A549 (cell line): ENCODE measurements at regions not wholly inside any gene's neighbourhood (a gene's known extent, or its start where the extent isn't known, plus 50 kb on each side); places are given as distances from the start of the nearest gene placed in this dataset.

ENCODE experiments used
- CBX8 ChIP-seq: fragments of 200-600 bp; sonication (generic); IDR thresholded peaks from 2 replicates; pipeline ENCODE4 v1.6.1; 2016
- CHD2 ChIP-seq: fragments of 150-350 bp; IDR thresholded peaks from 2 replicates; pipeline ENCODE4 v1.6.1; 2014; ENCODE audit warnings: low read length; ENCODE audit not compliant: partially characterized antibody
- ESRRA ChIP-seq: fragments of 150-350 bp; IDR thresholded peaks from 2 replicates; pipeline ENCODE4 v1.6.1; 2014; ENCODE audit warnings: mild to moderate bottlenecking, low read length, borderline replicate concordance
- MYC ChIP-seq: IDR thresholded peaks from 2 replicates; pipeline ENCODE4 v1.6.1; 2012; ENCODE audit warnings: mild to moderate bottlenecking, inconsistent platforms, low read length, improper control_type of control experiment, borderline replicate concordance
- POLR2A ChIP-seq: IDR thresholded peaks from 2 replicates; pipeline ENCODE4 v1.6.1; 2012; ENCODE audit warnings: mild to moderate bottlenecking, low read length
- RAD21 ChIP-seq, 2 experiments: fragments of >200 bp in 1 of 2; sonication (Bioruptor Twin) in 1 of 2; formaldehyde crosslinking in 1 of 2; IDR thresholded peaks in 1 of 2; conservative IDR thresholded peaks in 1 of 2; 2 replicates in 1 of 2; 3 replicates in 1 of 2; pipeline ENCODE4 v1.6.1; 2012 to 2018; ENCODE audit warnings: inconsistent platforms in 1 of 2
- RCOR1 ChIP-seq: fragments of 150-350 bp; IDR thresholded peaks from 2 replicates; pipeline ENCODE4 v1.6.1; 2014; ENCODE audit warnings: antibody characterized with exemption, low read length, low read depth
- TF ChIP-seq, protein P1 (sequence below): fragments of 450-650 bp; IDR thresholded peaks from 2 replicates; pipeline ENCODE4 v1.6.1; 2014; ENCODE audit warnings: antibody characterized with exemption
- TF ChIP-seq, protein P2 (sequence below): fragments of >200 bp; sonication (Bioruptor Twin); formaldehyde crosslinking; IDR thresholded peaks from 3 replicates; pipeline ENCODE4 v1.5.1; 2016
- TF ChIP-seq, protein P3 (sequence below): fragments of 250-450 bp; sonication (Bioruptor Pico); IDR thresholded peaks from 2 replicates; pipeline ENCODE4 v1.5.0; 2021; ENCODE audit warnings: mild to moderate bottlenecking, moderate library complexity, borderline replicate concordance
- TF ChIP-seq, protein P4 (sequence below): fragments of >200 bp; sonication (Bioruptor Twin); formaldehyde crosslinking; IDR thresholded peaks from 2 replicates; pipeline ENCODE4 v1.6.1; 2016

DNA sequence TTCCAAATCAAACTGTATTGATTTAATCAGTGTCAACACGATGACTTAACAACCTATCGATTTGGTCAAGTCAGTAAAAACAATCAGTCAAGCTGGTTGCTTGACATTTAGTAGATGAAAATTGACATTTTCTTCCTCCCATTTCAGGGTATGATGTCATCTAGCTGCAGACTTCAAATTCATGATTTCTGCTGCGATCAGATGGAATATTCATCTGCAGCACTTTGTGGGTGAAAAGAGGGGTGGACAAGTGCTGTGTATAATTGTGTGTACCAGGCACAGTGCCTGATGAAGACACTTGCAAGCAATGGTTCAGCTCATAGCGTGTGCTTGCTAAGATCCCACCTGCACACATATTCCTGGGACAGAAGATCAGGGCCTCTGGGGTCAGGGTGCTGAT lies 479.8 kb downstream of the DISC1 start:
- TF ChIP-seq POLR2A = no peak
- no peak for TF ChIP-seq RAD21 (conservative IDR thresholded peaks at IDR 0.05 in 1 of 2, IDR thresholded peaks at IDR 0.05 in 1 of 2)
- TF ChIP-seq CHD2 = no peak
- no peak for TF ChIP-seq MYC
- TF ChIP-seq, protein P1, sequence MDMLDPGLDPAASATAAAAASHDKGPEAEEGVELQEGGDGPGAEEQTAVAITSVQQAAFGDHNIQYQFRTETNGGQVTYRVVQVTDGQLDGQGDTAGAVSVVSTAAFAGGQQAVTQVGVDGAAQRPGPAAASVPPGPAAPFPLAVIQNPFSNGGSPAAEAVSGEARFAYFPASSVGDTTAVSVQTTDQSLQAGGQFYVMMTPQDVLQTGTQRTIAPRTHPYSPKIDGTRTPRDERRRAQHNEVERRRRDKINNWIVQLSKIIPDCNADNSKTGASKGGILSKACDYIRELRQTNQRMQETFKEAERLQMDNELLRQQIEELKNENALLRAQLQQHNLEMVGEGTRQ = no peak
- TF ChIP-seq, protein P2, sequence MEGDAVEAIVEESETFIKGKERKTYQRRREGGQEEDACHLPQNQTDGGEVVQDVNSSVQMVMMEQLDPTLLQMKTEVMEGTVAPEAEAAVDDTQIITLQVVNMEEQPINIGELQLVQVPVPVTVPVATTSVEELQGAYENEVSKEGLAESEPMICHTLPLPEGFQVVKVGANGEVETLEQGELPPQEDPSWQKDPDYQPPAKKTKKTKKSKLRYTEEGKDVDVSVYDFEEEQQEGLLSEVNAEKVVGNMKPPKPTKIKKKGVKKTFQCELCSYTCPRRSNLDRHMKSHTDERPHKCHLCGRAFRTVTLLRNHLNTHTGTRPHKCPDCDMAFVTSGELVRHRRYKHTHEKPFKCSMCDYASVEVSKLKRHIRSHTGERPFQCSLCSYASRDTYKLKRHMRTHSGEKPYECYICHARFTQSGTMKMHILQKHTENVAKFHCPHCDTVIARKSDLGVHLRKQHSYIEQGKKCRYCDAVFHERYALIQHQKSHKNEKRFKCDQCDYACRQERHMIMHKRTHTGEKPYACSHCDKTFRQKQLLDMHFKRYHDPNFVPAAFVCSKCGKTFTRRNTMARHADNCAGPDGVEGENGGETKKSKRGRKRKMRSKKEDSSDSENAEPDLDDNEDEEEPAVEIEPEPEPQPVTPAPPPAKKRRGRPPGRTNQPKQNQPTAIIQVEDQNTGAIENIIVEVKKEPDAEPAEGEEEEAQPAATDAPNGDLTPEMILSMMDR = no peak
- TF ChIP-seq, protein P3, sequence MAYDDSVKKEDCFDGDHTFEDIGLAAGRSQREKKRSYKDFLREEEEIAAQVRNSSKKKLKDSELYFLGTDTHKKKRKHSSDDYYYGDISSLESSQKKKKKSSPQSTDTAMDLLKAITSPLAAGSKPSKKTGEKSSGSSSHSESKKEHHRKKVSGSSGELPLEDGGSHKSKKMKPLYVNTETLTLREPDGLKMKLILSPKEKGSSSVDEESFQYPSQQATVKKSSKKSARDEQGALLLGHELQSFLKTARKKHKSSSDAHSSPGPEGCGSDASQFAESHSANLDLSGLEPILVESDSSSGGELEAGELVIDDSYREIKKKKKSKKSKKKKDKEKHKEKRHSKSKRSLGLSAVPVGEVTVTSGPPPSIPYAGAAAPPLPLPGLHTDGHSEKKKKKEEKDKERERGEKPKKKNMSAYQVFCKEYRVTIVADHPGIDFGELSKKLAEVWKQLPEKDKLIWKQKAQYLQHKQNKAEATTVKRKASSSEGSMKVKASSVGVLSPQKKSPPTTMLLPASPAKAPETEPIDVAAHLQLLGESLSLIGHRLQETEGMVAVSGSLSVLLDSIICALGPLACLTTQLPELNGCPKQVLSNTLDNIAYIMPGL (CRISPR knock-in tag) = no peak
- no peak for TF ChIP-seq RCOR1
- TF ChIP-seq ESRRA = no peak
- TF ChIP-seq CBX8 = no peak
- TF ChIP-seq, protein P4, sequence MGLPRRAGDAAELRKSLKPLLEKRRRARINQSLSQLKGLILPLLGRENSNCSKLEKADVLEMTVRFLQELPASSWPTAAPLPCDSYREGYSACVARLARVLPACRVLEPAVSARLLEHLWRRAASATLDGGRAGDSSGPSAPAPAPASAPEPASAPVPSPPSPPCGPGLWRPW = no peak
